Kidney epithelial cell (primary cell): ENCODE measurements at regions not wholly inside any gene's neighbourhood (a gene's known extent, or its start where the extent isn't known, plus 50 kb on each side); places are given as distances from the start of the nearest gene placed in this dataset.

Experiments
- DNase-seq: peaks from one replicate; pipeline ENCODE4 v3.0.0-alpha.2; 2010; ENCODE audit warnings: low read depth
- H3K27me3 ChIP-seq: 2 replicates; pipeline ENCODE4 v1.6.0; 2011; ENCODE audit warnings: low read length; ENCODE audit not compliant: control insufficient read depth, insufficient read depth
- H3K36me3 ChIP-seq: 2 replicates; pipeline ENCODE4 v1.5.1; 2011; ENCODE audit warnings: low read length; ENCODE audit not compliant: control insufficient read depth, insufficient read depth
- H3K4me3 ChIP-seq: 2 replicates; pipeline ENCODE4 v1.5.1; 2011; ENCODE audit warnings: low read depth, mild to moderate bottlenecking, control low read depth, low read length
- CTCF ChIP-seq: IDR thresholded peaks from 2 replicates; pipeline ENCODE4 v1.5.1; 2011; ENCODE audit warnings: mild to moderate bottlenecking, moderate library complexity, low read length, control low read depth, inconsistent platforms; ENCODE audit not compliant: insufficient read depth, poor library complexity, severe bottlenecking

GRCh38 chr3:104127830-104128229, 1238.9 kb upstream of the ALCAM start:
- Histone ChIP-seq H3K27me3 (no peaks in the 10 kb centered on the region), H3K4me3 (no peak overlapping the region), H3K36me3 (no peaks in the 10 kb centered on the region)
- no peak for DNase-seq
- TF ChIP-seq CTCF = no peak

GRCh38 chr3:104132566-104133403, 1233.9 kb upstream of the ALCAM start:
- Histone ChIP-seq H3K4me3 (no peak overlapping the region), H3K36me3 (no peaks in the 10 kb centered on the region), H3K27me3 (no peaks in the 10 kb centered on the region)
- no peak for TF ChIP-seq CTCF
- DNase-seq = no peak

GRCh38 chr3:104133630-104134029, 1233.1 kb upstream of the ALCAM start:
- TF ChIP-seq CTCF = no peak
- H3K36me3 ChIP-seq = no peaks in the 10 kb centered on the region
- no peak overlapping the region for H3K4me3 ChIP-seq
- H3K27me3 ChIP-seq = no peaks in the 10 kb centered on the region
- DNase-seq = no peak

GRCh38 chr3:104137116-104137515, 1229.6 kb upstream of the ALCAM start:
- Histone ChIP-seq H3K4me3 (no peak overlapping the region), H3K36me3 (no peaks in the 10 kb centered on the region), H3K27me3 (no peaks in the 10 kb centered on the region)
- TF ChIP-seq CTCF = no peak
- no peak for DNase-seq

GRCh38 chr3:104145164-104145563, 1221.5 kb upstream of the ALCAM start:
- Histone ChIP-seq H3K36me3 (no peaks in the 10 kb centered on the region), H3K4me3 (no peak overlapping the region), H3K27me3 (no peaks in the 10 kb centered on the region)
- TF ChIP-seq CTCF = no peak
- no peak for DNase-seq

GRCh38 chr3:104149154-104149553, 1217.6 kb upstream of the ALCAM start:
- DNase-seq = no peak
- H3K27me3 ChIP-seq = no peaks in the 10 kb centered on the region
- no peak overlapping the region for H3K4me3 ChIP-seq
- no peak for TF ChIP-seq CTCF
- H3K36me3 ChIP-seq = no peaks in the 10 kb centered on the region
